Cardiac fibroblast (primary cell): ENCODE measurements at regions not wholly inside any gene's neighbourhood (a gene's known extent, or its start where the extent isn't known, plus 50 kb on each side); places are given as distances from the start of the nearest gene placed in this dataset.
A peak's percentile ranks its signal among the peaks of the same experiment; 100 is the strongest.

Experiments
- DNase-seq, 2 donors: peaks; one replicate each; pipeline versions ENCODE4 v3.0.0 to v3.0.0-alpha.2; 2010; ENCODE audit warnings: low read depth in 2 of 2
- H3K4me3 ChIP-seq, 2 donors: replicated peaks in 1 of 2; 1 replicate in 1 of 2; 2 replicates in 1 of 2; pipeline ENCODE4 v1.5.1; 2011; ENCODE audit warnings: low read depth in 2 of 2, low read length in 2 of 2, mild to moderate bottlenecking in 2 of 2, moderate library complexity in 1 of 2
- CTCF ChIP-seq: IDR thresholded peaks from one replicate; pipeline ENCODE4 v1.5.1; 2011; ENCODE audit warnings: low read depth, mild to moderate bottlenecking, low read length, inconsistent platforms

DNA sequence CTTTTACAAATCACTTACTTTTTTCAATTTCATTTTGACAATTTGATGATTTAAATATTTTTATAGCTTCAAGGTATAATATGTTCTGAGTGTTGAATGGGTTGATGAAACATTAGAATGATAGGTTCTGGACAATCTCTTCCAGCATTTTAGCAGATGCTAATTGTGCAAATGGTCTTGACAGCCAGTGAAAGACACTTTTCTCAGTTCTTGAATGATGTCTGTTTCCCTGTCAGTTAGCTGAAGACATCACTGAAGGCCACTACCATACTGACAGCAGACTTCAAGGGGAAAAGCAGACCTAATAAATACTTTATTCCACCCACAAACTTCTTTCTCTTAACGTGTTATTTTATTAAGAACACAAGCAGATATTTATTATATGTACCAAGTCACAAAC is 498.6 kb downstream of the GRXCR1 start:
- no peak for DNase-seq
- no peak overlapping the region for H3K4me3 ChIP-seq
- no peak for TF ChIP-seq CTCF

DNA sequence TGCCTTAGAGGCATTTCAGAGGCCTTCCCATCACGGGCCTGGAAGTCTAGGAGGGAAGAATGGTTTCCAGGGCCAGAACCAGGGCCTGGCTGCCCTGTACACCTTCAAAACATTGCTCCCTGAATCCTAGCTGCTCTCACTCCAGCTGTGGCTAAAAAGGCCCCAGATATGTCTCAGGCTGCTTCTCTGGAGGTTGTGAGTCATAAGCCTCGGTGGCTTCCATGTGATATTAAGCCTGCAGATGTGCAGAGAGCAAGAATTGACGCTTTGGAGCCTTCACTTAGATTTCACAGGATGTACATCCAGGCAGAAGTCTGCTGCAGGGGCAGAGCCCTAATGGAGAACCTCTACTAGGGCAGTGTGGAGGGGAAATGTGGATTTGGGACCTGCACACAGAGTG is 502.5 kb downstream of the GRXCR1 start:
- DNase-seq: peak; percentile 6 to 28
- TF ChIP-seq CTCF: no peak
- no peak overlapping the region for H3K4me3 ChIP-seq

DNA sequence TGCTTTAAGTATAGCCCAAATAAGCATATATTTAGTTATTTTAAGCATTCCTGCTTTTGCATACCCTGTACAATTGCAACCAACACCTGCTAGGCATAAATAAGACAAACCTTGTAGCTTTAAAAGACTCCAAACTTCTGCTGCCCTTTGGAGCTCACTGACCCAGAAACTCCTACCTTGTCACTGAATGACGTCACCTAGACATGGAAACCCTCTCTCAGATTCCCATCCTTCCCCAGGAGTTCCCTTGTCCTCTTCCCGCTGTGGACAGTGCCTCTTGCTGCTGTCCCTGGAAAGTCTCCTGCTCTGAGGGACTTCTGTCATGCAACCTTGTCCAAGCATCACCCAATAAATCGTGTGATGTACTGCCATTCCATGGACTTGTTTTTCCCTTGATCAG is 507.2 kb downstream of the GRXCR1 start:
- H3K4me3 ChIP-seq: no peak overlapping the region
- no peak for TF ChIP-seq CTCF
- no peak for DNase-seq

DNA sequence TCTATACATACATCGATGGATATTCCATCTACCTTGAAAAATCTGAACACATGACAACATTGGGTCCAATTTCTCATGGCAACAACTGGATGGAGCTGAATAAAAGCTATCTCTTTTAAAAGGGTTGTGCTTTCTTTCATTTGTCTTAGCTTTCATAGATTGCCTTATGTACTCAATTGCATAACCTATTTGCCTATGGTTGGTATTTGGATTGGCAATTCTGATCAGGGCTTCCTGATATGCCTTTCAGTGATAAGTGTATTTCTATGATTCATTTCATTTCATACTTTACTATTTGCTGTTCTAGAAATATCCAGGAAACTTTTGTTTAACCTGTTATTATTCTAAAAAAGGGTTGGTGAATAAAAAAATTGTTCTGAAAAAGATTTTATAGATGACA is 509.9 kb downstream of the GRXCR1 start:
- H3K4me3 ChIP-seq: no peak overlapping the region
- no peak for DNase-seq
- no peak for TF ChIP-seq CTCF

GRCh38 chr4:43410636-43411035 is 518.1 kb downstream of the GRXCR1 start:
- TF ChIP-seq CTCF: no peak
- no peak for DNase-seq
- H3K4me3 ChIP-seq: no peak overlapping the region

DNA sequence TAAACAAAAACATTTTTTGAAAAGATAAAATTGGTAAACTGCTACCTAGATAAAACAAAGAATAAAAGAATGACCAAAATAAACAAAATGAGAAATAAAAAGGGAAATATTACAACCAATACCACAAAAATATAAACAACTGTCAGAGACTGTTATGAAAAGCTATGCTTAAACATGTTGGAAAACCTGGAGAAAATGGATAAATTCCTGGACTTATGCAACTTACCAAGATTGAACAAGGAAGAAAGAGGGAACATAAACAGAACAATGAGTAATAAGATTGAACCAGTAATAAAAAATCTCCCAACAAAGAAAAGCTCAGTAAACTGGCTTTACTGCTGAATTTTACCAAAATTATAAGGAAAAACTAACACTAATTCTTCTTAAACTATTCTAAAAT is 518.7 kb downstream of the GRXCR1 start:
- H3K4me3 ChIP-seq: no peak overlapping the region
- TF ChIP-seq CTCF: no peak
- DNase-seq: no peak

GRCh38 chr4:43423276-43423675 is 530.8 kb downstream of the GRXCR1 start:
- no peak for DNase-seq
- no peak for TF ChIP-seq CTCF
- no peak overlapping the region for H3K4me3 ChIP-seq
